ENCODE measurements at regions not wholly inside any gene's neighbourhood (a gene's known extent, or its start where the extent isn't known, plus 50 kb on each side); places are given as distances from the start of the nearest gene placed in this dataset.

DNA sequence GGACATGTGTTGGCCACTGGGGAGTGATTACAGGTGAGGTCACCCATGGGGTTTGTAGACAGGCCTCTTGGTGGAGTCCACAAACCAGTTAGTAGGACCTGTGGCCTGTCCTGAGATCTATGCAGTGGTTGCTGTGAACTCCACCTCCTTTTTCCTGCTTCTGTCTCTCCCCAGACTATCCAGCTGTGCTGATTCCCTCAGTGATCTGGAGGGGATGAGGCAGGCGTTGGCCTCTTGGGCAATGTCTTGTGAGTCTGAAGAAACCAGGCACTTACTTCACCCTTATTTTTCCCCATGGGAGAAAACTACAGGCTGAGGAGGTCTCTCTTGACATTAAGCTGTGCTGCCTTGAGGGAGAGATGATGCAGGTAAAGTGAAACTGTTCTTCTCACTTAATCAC, 257.2 kb upstream of the PRICKLE1 start:
- TF ChIP-seq, protein P1, sequence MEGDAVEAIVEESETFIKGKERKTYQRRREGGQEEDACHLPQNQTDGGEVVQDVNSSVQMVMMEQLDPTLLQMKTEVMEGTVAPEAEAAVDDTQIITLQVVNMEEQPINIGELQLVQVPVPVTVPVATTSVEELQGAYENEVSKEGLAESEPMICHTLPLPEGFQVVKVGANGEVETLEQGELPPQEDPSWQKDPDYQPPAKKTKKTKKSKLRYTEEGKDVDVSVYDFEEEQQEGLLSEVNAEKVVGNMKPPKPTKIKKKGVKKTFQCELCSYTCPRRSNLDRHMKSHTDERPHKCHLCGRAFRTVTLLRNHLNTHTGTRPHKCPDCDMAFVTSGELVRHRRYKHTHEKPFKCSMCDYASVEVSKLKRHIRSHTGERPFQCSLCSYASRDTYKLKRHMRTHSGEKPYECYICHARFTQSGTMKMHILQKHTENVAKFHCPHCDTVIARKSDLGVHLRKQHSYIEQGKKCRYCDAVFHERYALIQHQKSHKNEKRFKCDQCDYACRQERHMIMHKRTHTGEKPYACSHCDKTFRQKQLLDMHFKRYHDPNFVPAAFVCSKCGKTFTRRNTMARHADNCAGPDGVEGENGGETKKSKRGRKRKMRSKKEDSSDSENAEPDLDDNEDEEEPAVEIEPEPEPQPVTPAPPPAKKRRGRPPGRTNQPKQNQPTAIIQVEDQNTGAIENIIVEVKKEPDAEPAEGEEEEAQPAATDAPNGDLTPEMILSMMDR (IDR thresholded peaks at IDR 0.05) = no peak
- no peak for TF ChIP-seq POLR2A (IDR thresholded peaks at IDR 0.05)

Measured in adrenal gland (tissue), 5 donors.